HG03159 (cell line): ENCODE measurements at regions not wholly inside any gene's neighbourhood (a gene's known extent, or its start where the extent isn't known, plus 50 kb on each side); places are given as distances from the start of the nearest gene placed in this dataset.

ENCODE experiments used
- ATAC-seq: cut with Tn5 transposase; IDR thresholded peaks from one replicate; pipeline ENCODE4 v1.9.1; 2021; ENCODE audit warnings: mild to moderate bottlenecking, moderate library complexity; ENCODE audit not compliant: unreplicated experiment

- ATAC-seq = no peak
Observed at GRCh38 chr13:33509642-33510229, 224.2 kb upstream of the STARD13 start.

GRCh38 chr13:33510350-33510970, 224.9 kb upstream of the STARD13 start:
- no peak for ATAC-seq

GRCh38 chr13:33512880-33513554, 227.5 kb upstream of the STARD13 start:
- no peak for ATAC-seq

- ATAC-seq = no peak
Observed at GRCh38 chr13:33514362-33514761, 228.8 kb upstream of the STARD13 start.

- no peak for ATAC-seq
Observed at GRCh38 chr13:33515146-33515545, 229.6 kb upstream of the STARD13 start.

- ATAC-seq = no peak
Observed at GRCh38 chr13:33518452-33518851, 232.9 kb upstream of the STARD13 start.

- ATAC-seq = no peak
Observed at GRCh38 chr13:33519561-33520467, 234.3 kb upstream of the STARD13 start.

GRCh38 chr13:33520468-33520839, 234.9 kb upstream of the STARD13 start:
- no peak for ATAC-seq

- ATAC-seq = no peak
Observed at GRCh38 chr13:33524086-33524485, 238.5 kb upstream of the STARD13 start.

GRCh38 chr13:33525763-33526162, 240.2 kb upstream of the STARD13 start:
- no peak for ATAC-seq

GRCh38 chr13:33526718-33527117, 241.2 kb upstream of the STARD13 start:
- no peak for ATAC-seq

- ATAC-seq = no peak
Observed at GRCh38 chr13:33528896-33529295, 243.3 kb upstream of the STARD13 start.

- ATAC-seq = no peak
Observed at GRCh38 chr13:33531484-33531883, 245.9 kb upstream of the STARD13 start.

- ATAC-seq = no peak
Observed at GRCh38 chr13:33535061-33535460, 249.5 kb upstream of the STARD13 start.

- no peak for ATAC-seq
Observed at GRCh38 chr13:33536601-33537000, 251.0 kb upstream of the STARD13 start.

- ATAC-seq = no peak
Observed at GRCh38 chr13:33537026-33537425, 251.5 kb upstream of the STARD13 start.

GRCh38 chr13:33537676-33538075, 252.1 kb upstream of the STARD13 start:
- ATAC-seq = no peak

GRCh38 chr13:33541456-33541855, 255.9 kb upstream of the STARD13 start:
- ATAC-seq = no peak

GRCh38 chr13:33541962-33542308, 256.4 kb upstream of the STARD13 start:
- no peak for ATAC-seq

GRCh38 chr13:33542309-33543088, 256.9 kb upstream of the STARD13 start:
- peak; percentile 84 for ATAC-seq

- ATAC-seq = peak; percentile 13
Observed at GRCh38 chr13:33543089-33543459, 257.5 kb upstream of the STARD13 start.
